ENCODE measurements at regions not wholly inside any gene's neighbourhood (a gene's known extent, or its start where the extent isn't known, plus 50 kb on each side); places are given as distances from the start of the nearest gene placed in this dataset.

- TF ChIP-seq, protein P1, sequence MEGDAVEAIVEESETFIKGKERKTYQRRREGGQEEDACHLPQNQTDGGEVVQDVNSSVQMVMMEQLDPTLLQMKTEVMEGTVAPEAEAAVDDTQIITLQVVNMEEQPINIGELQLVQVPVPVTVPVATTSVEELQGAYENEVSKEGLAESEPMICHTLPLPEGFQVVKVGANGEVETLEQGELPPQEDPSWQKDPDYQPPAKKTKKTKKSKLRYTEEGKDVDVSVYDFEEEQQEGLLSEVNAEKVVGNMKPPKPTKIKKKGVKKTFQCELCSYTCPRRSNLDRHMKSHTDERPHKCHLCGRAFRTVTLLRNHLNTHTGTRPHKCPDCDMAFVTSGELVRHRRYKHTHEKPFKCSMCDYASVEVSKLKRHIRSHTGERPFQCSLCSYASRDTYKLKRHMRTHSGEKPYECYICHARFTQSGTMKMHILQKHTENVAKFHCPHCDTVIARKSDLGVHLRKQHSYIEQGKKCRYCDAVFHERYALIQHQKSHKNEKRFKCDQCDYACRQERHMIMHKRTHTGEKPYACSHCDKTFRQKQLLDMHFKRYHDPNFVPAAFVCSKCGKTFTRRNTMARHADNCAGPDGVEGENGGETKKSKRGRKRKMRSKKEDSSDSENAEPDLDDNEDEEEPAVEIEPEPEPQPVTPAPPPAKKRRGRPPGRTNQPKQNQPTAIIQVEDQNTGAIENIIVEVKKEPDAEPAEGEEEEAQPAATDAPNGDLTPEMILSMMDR (IDR thresholded peaks at IDR 0.05; ENCODE audit: borderline replicate concordance, extremely low read depth, low read length, poor library complexity, severe bottlenecking): no peak
- TF ChIP-seq EZH2 (IDR thresholded peaks at IDR 0.05; ENCODE audit: borderline replicate concordance, low read depth, low read length, severe bottlenecking): no peak
Observed at GRCh38 chr15:89393056-89393455, 58.4 kb upstream of the POLG start.
